Activated naive CD4-positive, alpha-beta T cell treated with anti-CD3 and anti-CD28 coated beads, Interleukin-2, amount 50 U/mL, for 16 hours (primary cell): ENCODE measurements at regions not wholly inside any gene's neighbourhood (a gene's known extent, or its start where the extent isn't known, plus 50 kb on each side); places are given as distances from the start of the nearest gene placed in this dataset.
A peak's percentile ranks its signal among the peaks of the same experiment; 100 is the strongest.

Source experiments
- DNase-seq: peaks from one replicate; pipeline ENCODE4 v3.0.0-alpha.2; 2020

DNA sequence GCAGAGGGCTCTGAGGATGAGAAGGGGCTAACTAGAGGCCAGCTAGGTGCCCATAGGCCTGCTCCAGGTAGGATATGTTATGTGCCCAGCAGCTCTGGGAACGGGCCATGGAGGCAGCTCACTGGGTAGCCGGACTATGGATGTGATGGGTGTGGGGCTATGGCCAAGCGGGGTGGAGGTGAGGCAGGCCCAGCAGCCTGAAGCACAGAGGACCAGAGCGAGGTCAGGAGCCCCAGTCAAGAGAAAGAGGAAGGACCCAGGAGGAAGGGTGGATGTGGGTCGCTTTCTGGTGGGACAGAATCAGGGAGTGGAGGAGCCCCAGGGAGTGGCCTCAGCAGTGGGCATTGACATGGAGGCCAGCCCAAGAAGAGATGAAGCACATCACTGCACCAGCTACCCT is 117.9 kb upstream of the MLN start:
- DNase-seq: no peak

DNA sequence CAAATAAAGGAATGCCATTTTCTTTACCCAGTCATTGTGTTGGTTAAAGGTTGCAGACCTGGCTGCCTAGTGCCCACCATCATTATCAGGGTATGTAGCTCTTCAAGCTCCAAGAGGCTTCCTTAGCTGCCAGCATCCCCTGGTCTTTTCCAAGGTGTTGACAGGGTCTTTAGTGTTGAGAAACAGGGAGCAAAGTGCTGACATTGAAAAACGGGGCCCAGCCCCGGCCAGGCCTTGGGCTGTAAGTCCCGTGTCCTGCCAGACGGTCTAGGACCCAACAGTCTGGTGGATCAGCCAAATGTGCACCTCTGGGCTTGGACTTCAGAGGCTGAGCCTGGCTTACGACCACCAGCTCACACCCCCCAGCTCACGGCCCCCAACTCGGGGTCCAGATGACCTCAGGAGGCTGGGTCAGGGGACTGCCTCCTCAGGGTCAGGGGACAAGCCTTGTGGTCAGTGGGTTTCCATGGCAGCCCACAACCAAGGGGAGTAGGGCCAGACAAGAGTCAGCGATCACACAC is 114.4 kb upstream of the MLN start:
- DNase-seq: no peak

- DNase-seq: no peak
Observed at GRCh38 chr6:33915134-33915533, 111.3 kb upstream of the MLN start.

DNA sequence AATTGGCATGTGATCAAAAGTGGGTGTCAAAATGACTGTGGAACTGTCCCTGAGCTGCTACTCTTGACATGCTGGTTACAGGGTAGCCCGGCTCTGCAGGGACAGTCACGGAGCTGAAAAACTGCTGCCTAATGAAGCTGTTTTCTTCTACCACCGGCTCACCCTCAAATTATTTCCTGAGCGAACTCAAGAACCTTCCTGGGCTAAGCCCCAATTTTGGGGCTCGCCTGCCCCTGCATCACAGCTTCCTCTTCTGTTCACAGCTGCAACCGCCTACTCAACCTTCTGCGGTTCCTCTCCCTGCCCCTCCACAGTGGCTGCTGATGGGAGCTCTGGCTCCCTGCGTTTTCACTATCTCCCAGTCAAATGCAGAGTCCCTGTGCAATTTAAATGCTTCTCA is 110.8 kb upstream of the MLN start:
- DNase-seq: peak; percentile 39

- DNase-seq: no peak
Observed at GRCh38 chr6:33912195-33912594, 108.4 kb upstream of the MLN start.

- DNase-seq: no peak
Observed at GRCh38 chr6:33911488-33911887, 107.7 kb upstream of the MLN start.

- DNase-seq: no peak
Observed at GRCh38 chr6:33910594-33910993, 106.8 kb upstream of the MLN start.

- DNase-seq: no peak
Observed at GRCh38 chr6:33909737-33910136, 105.9 kb upstream of the MLN start.

DNA sequence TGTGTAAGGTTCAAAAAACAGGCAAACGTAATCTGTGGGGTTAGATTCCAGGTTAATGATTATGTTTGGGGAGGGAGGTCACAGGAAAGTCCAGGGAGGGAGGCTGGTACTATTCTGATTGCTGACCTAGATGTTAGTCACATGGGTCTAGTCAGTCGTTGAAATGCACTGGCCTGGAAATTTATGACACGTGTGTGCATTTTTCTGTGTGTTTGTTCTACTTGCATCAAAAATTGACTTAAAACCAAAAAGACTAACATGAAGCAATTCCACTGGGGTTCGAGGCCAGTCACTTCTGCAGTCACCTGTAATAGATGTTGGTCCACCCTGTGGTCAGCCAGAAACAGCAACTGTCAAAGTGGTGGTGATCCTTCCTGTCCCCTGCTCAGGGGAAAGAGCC is 104.2 kb upstream of the MLN start:
- DNase-seq: no peak

DNA sequence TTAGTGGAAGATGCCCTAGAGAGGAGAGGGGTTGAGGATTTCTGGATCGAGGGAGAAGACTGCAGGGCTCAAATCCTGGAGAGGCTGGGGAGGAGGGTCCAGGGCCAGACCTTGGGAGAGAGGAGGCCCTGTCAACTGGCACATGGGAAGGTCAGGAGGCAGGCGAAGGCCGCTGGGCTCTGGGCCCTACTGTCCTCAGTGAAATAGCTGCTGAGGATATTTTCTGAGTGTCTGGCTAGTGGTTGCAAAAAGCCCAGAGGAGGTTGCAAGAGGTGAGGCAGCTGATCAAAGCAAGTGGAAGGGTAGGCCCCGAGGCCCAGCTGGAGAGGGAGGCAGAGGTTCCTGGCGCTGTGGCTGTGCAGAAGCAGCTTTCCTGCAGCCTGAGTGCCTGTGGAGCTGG is 103.4 kb upstream of the MLN start:
- no peak for DNase-seq

DNA sequence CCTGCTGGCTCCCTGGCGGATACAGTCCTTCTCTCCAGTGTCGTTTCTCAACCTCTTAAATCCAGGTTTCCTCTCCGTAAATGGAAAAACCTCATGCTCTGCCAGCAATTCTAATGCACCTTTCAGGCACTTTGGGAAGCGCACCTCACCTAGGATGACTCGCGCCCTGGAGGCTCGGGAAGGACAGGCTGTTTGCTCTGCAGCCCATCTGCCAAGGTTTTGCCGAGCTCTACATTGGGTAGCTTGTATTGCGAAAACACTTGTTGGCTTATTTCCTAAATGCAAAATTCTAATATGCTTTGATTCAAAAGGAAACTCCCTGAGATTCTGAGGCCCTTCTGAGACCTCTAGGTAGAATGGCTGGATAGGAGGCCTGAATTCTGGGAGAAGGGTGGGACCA is 102.6 kb upstream of the MLN start:
- DNase-seq: no peak

DNA sequence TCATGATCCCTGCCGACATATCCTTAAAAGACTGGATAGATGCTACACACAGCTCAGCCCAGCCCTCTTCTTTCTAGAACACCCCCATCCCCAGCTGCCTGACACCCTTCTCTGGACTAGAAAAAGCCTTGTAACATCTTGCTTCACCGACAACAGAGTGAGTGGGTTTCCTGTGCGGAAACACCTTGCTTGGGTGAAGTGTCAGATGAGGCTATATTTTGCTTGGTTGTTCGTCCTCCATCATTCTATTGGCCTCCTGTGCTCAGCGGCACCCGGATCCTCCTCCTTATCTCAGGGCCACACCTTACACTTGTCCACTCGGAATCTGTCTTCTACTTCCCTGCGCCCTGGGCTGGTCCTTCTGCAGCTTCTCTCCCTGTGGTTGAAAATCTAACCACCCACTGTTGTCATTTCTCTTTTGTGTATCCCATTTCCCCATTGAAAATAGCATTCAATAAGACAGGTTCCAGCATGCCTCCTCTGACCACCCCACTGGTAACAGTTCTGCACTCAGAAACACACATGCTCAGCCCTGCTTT is 101.3 kb upstream of the MLN start:
- no peak for DNase-seq

DNA sequence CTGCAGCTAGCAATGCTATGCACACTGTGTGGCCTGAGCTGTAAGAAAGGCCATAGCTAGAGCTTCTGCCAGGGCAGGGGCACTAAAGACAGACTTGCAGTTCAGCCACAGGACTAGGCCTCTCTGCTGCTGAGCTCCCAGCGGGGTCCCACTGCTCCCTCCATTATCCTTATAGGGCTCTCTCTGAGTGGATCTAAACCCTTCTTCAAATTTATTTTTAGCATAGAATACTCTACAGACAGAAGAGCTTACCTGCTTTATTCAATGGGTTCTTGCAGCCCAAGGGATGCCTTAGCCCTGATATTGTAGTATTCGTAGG is 100.9 kb upstream of the MLN start:
- DNase-seq: no peak

DNA sequence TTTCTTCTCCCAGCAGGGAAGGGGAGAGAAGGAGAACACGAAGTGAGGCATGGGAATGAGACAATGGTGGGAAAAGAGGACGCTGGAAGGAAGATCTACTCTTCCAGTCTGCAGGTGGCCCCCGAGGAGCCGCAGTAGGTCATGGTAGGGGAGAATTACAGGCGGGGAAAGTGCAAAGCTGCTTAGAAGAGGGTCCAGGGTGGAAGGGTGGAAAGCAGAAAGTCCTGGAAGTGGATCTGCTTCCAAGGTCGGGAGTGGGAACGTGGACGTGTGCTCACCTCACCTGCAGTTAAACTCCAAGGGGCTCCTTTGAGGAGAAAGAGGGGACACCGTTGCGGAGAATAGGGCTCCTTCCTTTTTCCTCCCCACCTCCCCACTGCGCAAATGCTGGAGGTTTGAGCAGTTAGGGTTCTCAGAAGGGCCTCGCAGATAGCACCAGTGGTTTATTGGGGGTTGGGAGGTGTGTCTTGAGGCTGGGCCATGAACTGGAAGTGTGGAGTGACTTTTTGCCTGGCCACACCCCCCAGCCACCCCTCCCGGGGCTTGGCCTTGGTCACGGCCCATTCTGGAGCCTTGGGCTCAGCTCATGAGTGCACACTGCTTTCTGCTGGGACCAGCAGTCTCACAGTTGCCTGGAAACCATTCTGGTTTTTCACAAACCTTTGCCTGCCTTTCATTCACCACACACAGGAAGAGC is 100.4 kb upstream of the MLN start:
- peak; percentile 28 for DNase-seq

DNA sequence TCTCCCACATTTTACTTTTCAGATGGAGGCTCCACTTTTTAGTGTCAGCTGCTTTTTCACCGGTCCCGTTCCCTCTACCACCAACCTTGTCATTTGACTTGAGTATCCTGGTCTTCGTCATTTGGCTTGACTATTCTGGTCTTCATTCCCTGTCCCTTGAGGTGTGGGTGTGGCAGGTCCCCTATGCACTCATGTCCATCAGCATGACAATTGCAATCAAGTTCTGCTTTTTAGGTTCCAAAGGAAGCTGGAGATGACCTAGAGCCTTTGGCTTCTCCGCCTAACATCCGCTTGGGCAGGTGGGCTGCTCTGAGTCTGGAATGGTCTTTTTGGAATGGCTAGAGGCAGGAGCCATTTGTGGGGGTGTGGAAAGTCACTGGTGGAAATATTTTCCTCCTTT is 99.8 kb upstream of the MLN start:
- DNase-seq: no peak

- no peak for DNase-seq
Observed at GRCh38 chr6:33902457-33902853, 98.7 kb upstream of the MLN start.

GRCh38 chr6:33901822-33902456 is 98.1 kb upstream of the MLN start:
- no peak for DNase-seq

DNA sequence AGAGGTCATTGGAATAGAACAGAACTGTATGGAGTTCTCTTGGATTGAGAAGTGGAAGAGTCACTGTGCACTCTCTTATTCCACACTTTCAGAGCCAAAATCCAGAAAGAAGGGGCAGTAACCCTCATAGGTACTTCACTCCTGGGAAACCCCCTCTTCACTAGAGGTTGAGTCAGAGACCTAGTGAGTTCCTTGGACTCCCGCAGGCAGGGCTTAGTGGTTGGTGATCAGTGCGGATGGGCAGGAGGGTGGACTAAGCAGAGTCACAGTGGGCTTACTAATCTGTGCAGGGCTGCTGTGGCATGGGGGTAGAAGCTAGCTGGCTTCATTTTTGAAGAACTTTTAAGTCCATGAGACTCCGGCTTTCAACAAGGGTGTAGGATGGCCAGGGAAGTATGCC is 95.0 kb upstream of the MLN start:
- DNase-seq: no peak

DNA sequence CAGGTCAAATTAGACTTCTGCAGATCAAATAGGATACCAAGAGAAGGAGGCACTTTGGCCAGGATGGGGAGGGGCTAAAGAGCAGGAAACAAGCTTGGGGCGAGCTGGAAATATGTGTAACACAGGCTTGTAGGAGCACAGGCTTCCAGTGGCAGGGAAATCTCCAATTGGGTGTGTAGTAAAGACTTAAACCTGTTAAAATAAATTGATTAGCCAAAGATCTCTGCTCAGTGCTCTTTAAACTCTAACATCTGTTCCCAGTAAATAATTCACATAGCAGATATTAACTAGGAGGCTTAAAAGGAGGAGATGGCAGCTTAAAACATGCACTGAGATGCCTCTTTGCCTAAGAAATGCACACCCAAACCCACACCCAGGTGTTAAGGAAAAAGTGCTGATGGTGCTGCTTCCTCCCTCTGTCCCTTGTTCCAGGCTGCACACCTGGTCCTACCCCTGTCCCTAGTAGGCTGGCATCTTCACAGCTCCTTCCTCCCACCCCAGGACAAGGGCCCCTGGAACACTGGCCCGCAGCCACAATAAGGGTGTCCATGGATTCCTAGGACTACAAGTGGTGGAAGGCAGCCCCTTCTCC is 93.5 kb upstream of the MLN start:
- no peak for DNase-seq

DNA sequence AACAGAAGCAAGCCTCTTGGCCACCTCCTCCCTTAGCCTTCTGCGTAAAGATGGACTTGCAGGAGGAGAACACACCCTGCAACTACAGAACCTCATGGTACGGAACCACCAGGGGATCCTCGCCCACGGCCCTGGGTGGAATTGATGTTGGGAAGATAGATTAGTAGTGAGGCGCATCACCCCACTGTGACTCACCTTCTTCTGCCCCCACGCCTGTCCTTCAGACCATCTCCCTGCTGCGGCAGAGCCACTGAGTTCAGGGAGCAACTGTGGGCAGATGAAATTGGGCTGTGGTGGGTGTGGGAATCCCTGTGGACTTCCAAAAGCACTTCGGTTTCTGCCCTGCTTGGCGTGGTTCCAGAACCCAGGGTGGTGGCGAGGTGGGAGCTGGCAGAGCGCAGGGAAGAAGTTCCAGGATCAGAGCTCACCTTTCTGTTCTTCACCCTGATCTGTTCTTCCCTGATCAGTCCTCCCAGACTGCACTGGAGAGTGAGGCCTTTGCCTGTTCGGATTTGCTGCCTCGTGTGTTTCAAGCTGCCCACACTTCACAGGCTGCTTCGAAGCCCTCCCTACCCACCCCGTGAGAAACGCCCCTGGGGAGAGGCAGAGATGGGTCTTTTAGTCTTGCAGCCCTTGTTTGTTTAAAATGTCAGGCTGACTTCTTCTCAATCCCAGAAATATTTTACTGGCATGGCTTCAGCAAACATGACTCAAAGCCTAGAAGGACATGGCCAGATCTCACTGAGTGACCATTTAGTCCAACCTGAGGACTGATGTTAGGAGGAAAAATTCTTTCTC is 92.8 kb upstream of the MLN start:
- DNase-seq: no peak

DNA sequence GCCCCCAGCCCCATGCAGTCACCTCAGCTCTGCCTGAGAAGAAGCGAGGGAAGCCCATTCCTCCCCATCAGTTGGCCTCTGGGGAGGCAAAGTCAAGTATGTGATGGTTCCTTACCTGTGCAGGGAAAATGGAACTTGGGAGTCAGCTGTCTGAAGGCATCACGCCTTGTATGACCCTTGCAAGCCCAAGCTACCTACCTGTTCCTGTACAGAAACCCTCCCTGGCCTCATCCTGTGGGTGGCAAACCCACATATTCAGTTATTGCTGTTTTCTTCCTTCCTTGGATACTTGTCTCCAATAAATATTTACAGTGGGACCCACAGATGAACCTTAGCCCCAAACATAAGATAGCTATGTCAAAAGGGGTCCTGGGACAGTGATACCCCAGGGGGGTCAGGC is 92.2 kb upstream of the MLN start:
- DNase-seq: no peak

- DNase-seq: no peak
Observed at GRCh38 chr6:33895296-33895695, 91.5 kb upstream of the MLN start.

DNA sequence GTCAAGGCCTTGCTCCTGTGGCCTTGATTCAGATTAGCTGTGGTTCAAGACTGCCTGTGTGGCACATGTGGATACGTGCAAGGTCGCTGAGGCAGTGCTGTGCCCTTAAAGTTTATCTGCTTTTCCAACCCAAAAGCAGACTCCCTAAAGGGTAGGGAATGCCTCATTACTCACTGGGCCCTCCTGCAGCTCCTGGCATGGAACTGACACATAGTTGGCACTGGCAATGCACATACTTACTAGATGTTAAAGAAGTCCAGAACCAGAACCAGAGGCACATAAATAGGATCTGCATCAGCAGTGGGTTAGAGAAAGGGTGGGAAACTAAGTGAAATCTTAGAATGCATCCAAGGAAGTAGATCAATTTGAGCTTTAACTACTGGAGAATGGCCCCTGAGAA is 90.6 kb upstream of the MLN start:
- DNase-seq: no peak
